Neural progenitor cell (in vitro differentiated cells): ENCODE measurements at regions not wholly inside any gene's neighbourhood (a gene's known extent, or its start where the extent isn't known, plus 50 kb on each side); places are given as distances from the start of the nearest gene placed in this dataset.

ENCODE experiments used
- DNase-seq: peaks from one replicate; pipeline ENCODE4 v3.0.0-alpha.2; 2016; ENCODE audit warnings: low spot score
- H2AFZ ChIP-seq: fragments of 200-600 bp; sonication (generic); replicated peaks from 2 replicates; pipeline ENCODE4 v1.6.1; 2016; ENCODE audit warnings: antibody characterized with exemption
- H3F3A ChIP-seq: fragments of 200-600 bp; sonication (generic); 2 replicates; pipeline ENCODE4 v1.6.1; 2016; ENCODE audit warnings: antibody characterized with exemption, low read depth
- H3K27ac ChIP-seq: fragments of 200-600 bp; sonication (generic); 2 replicates; pipeline ENCODE4 v1.5.1; 2016; ENCODE audit warnings: mild to moderate bottlenecking
- H3K27me3 ChIP-seq: fragments of 200-600 bp; sonication (generic); 2 replicates; pipeline ENCODE4 v1.6.1; 2016; ENCODE audit warnings: mild to moderate bottlenecking, moderate library complexity
- H3K36me3 ChIP-seq: fragments of 200-600 bp; sonication (generic); 2 replicates; pipeline ENCODE4 v1.5.1; 2016
- H3K4me1 ChIP-seq: fragments of 200-600 bp; sonication (generic); 2 replicates; pipeline ENCODE4 v1.6.1; 2016; ENCODE audit warnings: mixed run types
- H3K4me2 ChIP-seq: fragments of 200-600 bp; sonication (generic); 2 replicates; pipeline ENCODE4 v1.6.1; 2016
- H3K4me3 ChIP-seq: fragments of 200-600 bp; sonication (generic); 2 replicates; pipeline ENCODE4 v1.5.1; 2016
- H3K79me2 ChIP-seq: fragments of 200-600 bp; sonication (generic); 2 replicates; pipeline ENCODE4 v1.6.1; 2016; ENCODE audit warnings: low read depth
- H3K9ac ChIP-seq: fragments of 200-600 bp; sonication (generic); 2 replicates; pipeline ENCODE4 v1.6.1; 2016
- H3K9me3 ChIP-seq: fragments of 200-600 bp; sonication (generic); 2 replicates; pipeline ENCODE4 v1.5.1; 2016; ENCODE audit warnings: low read depth
- H4K20me1 ChIP-seq: fragments of 200-600 bp; sonication (generic); 2 replicates; pipeline ENCODE4 v1.6.1; 2016; ENCODE audit warnings: low read depth
- H3K27ac Mint-ChIP-seq: 3 replicates; pipeline ENCODE4 v1.8.0; 2021; ENCODE audit warnings: mixed read lengths
- H3K27me3 Mint-ChIP-seq: 2 replicates; pipeline ENCODE4 v1.8.0; 2022; ENCODE audit warnings: low read depth, mild to moderate bottlenecking, inconsistent platforms, moderate library complexity, mixed read lengths; ENCODE audit not compliant: insufficient read depth
- H3K36me3 Mint-ChIP-seq: 3 replicates; pipeline ENCODE4 v1.8.0; 2021; ENCODE audit warnings: mixed read lengths
- H3K4me1 Mint-ChIP-seq: 3 replicates; pipeline ENCODE4 v1.8.0; 2021; ENCODE audit warnings: mixed read lengths
- H3K4me3 Mint-ChIP-seq: 3 replicates; pipeline ENCODE4 v1.8.0; 2021; ENCODE audit warnings: mild to moderate bottlenecking, moderate library complexity, mixed read lengths
- H3K9me3 Mint-ChIP-seq: 3 replicates; pipeline ENCODE4 v1.8.0; 2020; ENCODE audit warnings: mixed read lengths
- EZH2 ChIP-seq: fragments of 200-600 bp; sonication (generic); IDR thresholded peaks from 2 replicates; pipeline ENCODE4 v1.6.1; 2017; ENCODE audit warnings: antibody characterized with exemption, mild to moderate bottlenecking, moderate library complexity
- EZH2phosphoT487 ChIP-seq: fragments of 200-600 bp; sonication (generic); IDR thresholded peaks from 2 replicates; pipeline ENCODE4 v1.6.1; 2017; ENCODE audit warnings: antibody characterized with exemption
- TF ChIP-seq, protein P1 (sequence below): fragments of 200-600 bp; sonication (generic); IDR thresholded peaks from 2 replicates; pipeline ENCODE4 v1.5.1; 2017; ENCODE audit warnings: antibody characterized with exemption, mild to moderate bottlenecking

DNA sequence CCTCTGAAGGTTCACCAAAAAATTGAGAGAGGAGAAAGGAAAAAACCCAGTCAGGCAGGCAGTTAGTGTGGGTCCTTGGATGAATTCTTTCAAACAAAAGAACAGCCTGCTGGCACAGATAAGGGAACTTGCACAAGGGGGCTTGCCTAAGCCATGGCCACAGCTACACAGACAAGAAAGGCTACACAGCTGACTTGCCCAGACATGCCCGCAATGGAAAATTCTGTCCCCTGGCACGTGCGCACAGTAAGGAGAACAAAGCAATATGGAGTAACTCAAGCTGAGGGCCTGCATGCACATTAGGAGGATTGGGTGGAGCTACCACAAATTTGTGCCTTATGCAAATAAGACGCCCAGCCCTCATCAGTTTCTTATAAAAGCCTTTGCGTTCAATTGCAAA, 512.5 kb upstream of the HTR2C start:
- no peak overlapping the region for H3K4me3 Mint-ChIP-seq
- H3K4me1 Mint-ChIP-seq: peaks cover 8% of the 10 kb centered on the region
- Histone ChIP-seq H3K36me3 (no peaks in the 10 kb centered on the region), H3K4me1 (peaks cover 51% of the 10 kb centered on the region), H3K9me3 (no peaks in the 10 kb centered on the region), H3K9ac (no peak overlapping the region), H4K20me1 (no peaks in the 10 kb centered on the region), H2AFZ (no peak overlapping the region), H3F3A (peaks cover 50% of the 10 kb centered on the region), H3K27me3 (no peaks in the 10 kb centered on the region), H3K79me2 (no peaks in the 10 kb centered on the region), H3K27ac (no peak overlapping the region), H3K4me3 (no peak overlapping the region), H3K4me2 (no peak overlapping the region)
- TF ChIP-seq EZH2 (no peak), EZH2phosphoT487 (no peak)
- TF ChIP-seq, protein P1, sequence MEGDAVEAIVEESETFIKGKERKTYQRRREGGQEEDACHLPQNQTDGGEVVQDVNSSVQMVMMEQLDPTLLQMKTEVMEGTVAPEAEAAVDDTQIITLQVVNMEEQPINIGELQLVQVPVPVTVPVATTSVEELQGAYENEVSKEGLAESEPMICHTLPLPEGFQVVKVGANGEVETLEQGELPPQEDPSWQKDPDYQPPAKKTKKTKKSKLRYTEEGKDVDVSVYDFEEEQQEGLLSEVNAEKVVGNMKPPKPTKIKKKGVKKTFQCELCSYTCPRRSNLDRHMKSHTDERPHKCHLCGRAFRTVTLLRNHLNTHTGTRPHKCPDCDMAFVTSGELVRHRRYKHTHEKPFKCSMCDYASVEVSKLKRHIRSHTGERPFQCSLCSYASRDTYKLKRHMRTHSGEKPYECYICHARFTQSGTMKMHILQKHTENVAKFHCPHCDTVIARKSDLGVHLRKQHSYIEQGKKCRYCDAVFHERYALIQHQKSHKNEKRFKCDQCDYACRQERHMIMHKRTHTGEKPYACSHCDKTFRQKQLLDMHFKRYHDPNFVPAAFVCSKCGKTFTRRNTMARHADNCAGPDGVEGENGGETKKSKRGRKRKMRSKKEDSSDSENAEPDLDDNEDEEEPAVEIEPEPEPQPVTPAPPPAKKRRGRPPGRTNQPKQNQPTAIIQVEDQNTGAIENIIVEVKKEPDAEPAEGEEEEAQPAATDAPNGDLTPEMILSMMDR: no peak
- no peaks in the 10 kb centered on the region for H3K36me3 Mint-ChIP-seq
- no peaks in the 10 kb centered on the region for H3K27me3 Mint-ChIP-seq
- H3K9me3 Mint-ChIP-seq: peaks cover 3% of the 10 kb centered on the region
- DNase-seq: no peak
- no peak overlapping the region for H3K27ac Mint-ChIP-seq

DNA sequence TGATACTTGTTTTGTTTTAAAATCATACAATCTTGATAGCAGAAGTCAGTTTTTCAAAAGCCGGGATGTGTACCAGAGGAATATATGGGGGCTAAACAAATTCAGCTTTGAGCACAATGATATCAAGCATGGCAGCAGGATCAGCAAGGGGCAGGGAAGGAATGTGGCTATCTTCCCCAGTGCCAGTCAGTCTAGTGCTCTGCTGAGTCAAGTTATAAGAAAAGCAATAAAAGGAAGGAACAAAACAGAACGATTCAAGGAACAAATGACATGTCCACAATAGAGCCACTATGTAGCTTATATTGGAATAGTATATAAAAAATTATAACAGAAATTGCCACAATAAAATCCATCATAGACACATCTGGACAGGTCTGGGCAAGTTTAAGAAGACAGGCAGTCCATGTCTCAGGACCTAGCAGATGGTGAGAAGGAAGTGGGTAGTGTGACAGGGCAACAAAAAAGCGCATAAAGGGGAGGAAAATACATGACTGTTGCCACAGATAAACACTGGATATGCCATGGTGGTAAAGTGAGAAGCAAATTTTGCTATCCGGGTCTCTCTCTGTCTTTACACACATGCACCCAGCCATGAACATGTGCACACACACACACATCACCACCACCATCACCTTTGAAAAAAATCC, 518.2 kb upstream of the HTR2C start:
- Histone ChIP-seq H3K36me3 (no peaks in the 10 kb centered on the region), H3K27me3 (no peaks in the 10 kb centered on the region), H3F3A (peaks cover 8% of the 10 kb centered on the region), H3K4me1 (no peaks in the 10 kb centered on the region), H2AFZ (no peak overlapping the region), H3K27ac (no peak overlapping the region), H3K9me3 (no peaks in the 10 kb centered on the region), H3K4me3 (no peak overlapping the region), H3K4me2 (no peak overlapping the region), H3K9ac (no peak overlapping the region), H4K20me1 (no peaks in the 10 kb centered on the region), H3K79me2 (no peaks in the 10 kb centered on the region)
- Mint-ChIP-seq H3K27me3 (peaks cover 2% of the 10 kb centered on the region), H3K4me3 (no peak overlapping the region), H3K36me3 (no peaks in the 10 kb centered on the region), H3K27ac (no peak overlapping the region), H3K4me1 (no peaks in the 10 kb centered on the region), H3K9me3 (peaks cover 3% of the 10 kb centered on the region)
- TF ChIP-seq EZH2: no peak
- no peak for TF ChIP-seq EZH2phosphoT487
- TF ChIP-seq, protein P1: no peak
- no peak for DNase-seq

DNA sequence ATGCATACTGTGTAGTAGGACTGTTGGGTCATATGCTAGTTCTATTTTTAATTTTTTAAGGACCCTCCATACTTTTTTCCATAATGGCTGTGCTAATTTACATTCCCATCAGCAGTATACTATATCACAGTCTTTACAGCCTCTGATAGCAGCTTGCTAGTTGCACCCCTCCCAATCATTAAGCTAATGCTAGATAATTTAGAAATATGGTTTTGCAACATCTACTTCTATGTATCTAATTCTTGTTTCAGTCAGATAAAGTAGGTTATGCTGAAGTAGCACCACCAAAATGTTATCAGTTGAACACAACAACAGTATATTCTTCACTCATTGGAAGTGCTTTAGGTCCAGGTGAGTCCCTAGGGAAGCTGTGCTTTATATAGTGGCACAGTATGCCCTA, 522.7 kb upstream of the HTR2C start:
- Histone ChIP-seq H3K36me3 (no peaks in the 10 kb centered on the region), H3K4me1 (no peaks in the 10 kb centered on the region), H3K79me2 (no peaks in the 10 kb centered on the region), H3K4me3 (no peak overlapping the region), H2AFZ (no peak overlapping the region), H3K4me2 (no peak overlapping the region), H3K9me3 (no peaks in the 10 kb centered on the region), H3K27ac (no peak overlapping the region), H3K27me3 (no peaks in the 10 kb centered on the region), H3K9ac (no peak overlapping the region), H3F3A (peaks cover 19% of the 10 kb centered on the region), H4K20me1 (no peaks in the 10 kb centered on the region)
- no peak overlapping the region for H3K27ac Mint-ChIP-seq
- H3K9me3 Mint-ChIP-seq: peaks cover 8% of the 10 kb centered on the region
- H3K27me3 Mint-ChIP-seq: peaks cover 2% of the 10 kb centered on the region
- H3K4me3 Mint-ChIP-seq: no peak overlapping the region
- no peak for DNase-seq
- H3K4me1 Mint-ChIP-seq: no peaks in the 10 kb centered on the region
- H3K36me3 Mint-ChIP-seq: no peaks in the 10 kb centered on the region
- TF ChIP-seq, protein P1: no peak
- TF ChIP-seq EZH2phosphoT487 (no peak), EZH2 (no peak)
